ENCODE measurements at regions not wholly inside any gene's neighbourhood (a gene's known extent, or its start where the extent isn't known, plus 50 kb on each side); places are given as distances from the start of the nearest gene placed in this dataset.

DNA sequence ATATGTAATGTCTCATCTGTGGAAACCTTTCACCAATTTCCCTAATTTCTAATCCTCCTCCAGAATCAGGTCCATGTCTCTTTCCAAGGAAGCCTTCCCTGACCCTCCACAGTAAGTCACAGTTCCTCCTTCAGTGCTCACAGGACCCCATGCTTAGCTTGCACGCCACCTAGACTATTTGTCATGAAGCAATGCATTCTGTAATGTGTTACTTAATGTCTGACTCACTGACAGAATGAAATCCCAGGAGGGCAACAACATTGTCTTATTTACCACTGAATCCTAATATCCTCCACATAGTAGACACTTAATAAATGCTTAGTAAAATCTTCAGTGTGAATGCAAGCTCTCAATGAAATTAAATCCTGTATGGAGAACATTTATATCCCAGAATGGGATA lies 245.9 kb upstream of the PLD5 start:
- Histone ChIP-seq H3K9me3 (ENCODE audit: control insufficient read depth, low read length) (no peaks in the 10 kb centered on the region), H3K27ac (ENCODE audit: low read length) (no peak overlapping the region), H3K4me3 (ENCODE audit: low read length) (no peak overlapping the region), H3K27me3 (ENCODE audit: control insufficient read depth, insufficient read depth) (no peaks in the 10 kb centered on the region), H3K4me1 (ENCODE audit: control insufficient read depth, insufficient read depth, low read length) (no peaks in the 10 kb centered on the region)
- ATAC-seq, result no peak
- intact Hi-C loops (cut with DNase I), result no loop called here
- DNase-seq, result no peak
- WGBS, result 66% methylated on average over 1 of the region's 1 CpG

DNA sequence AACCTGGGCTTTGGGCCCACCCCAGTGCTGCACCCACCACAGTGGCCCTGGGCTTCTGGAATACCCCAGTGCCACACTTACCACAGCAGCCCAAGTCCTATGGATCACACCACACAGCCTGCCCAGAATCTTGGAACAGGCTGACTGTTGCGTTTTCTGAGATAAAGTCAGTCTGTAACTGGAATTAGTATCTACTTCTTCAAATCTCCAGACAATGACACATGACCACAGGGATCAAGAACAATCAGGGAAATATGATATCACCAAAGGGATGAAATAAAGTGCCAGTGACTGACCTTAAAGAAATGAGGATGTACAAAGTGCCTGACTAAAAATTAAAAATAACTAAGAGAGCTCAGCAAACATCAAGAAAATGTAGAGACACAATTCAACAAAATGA lies 239.7 kb upstream of the PLD5 start:
- ATAC-seq (no peak), DNase-seq (no peak)
- intact Hi-C loops (cut with DNase I), result no loop called here
- no peaks in the 10 kb centered on the region for H3K9me3 ChIP-seq (ENCODE audit: control insufficient read depth, low read length)
- H3K27me3 ChIP-seq (ENCODE audit: control insufficient read depth, insufficient read depth), result no peaks in the 10 kb centered on the region
- no peaks in the 10 kb centered on the region for H3K4me1 ChIP-seq (ENCODE audit: control insufficient read depth, insufficient read depth, low read length)
- no peak overlapping the region for H3K4me3 ChIP-seq (ENCODE audit: low read length)
- 68% methylated on average over 1 of the region's 1 CpG for WGBS
- H3K27ac ChIP-seq (ENCODE audit: low read length), result no peak overlapping the region

DNA sequence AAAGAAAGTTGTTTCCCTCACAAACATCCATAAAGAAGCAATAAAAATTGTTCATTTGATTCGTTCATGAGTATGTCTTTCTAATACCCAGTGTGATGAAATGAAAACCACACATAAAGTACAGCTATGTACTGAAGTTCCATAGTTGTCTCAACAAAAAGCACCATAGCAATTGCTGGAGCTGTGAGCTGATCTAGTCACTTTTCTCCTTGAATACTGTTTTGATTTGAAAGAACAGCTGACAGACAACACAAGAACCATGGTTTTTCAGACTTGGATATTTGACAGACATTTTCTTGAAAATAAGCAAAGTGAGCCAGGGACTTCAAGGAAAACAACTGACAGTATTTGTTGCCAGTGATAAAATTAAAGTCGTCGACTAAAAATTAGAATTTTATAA lies 237.1 kb upstream of the PLD5 start:
- Histone ChIP-seq H3K4me1 (ENCODE audit: control insufficient read depth, insufficient read depth, low read length) (no peaks in the 10 kb centered on the region), H3K9me3 (ENCODE audit: control insufficient read depth, low read length) (no peaks in the 10 kb centered on the region), H3K27ac (ENCODE audit: low read length) (no peak overlapping the region), H3K27me3 (ENCODE audit: control insufficient read depth, insufficient read depth) (no peaks in the 10 kb centered on the region), H3K4me3 (ENCODE audit: low read length) (no peak overlapping the region)
- ATAC-seq (no peak), DNase-seq (no peak)
- 70% methylated on average over 3 of the region's 3 CpGs for WGBS
- intact Hi-C loops (cut with DNase I), result no loop called here

DNA sequence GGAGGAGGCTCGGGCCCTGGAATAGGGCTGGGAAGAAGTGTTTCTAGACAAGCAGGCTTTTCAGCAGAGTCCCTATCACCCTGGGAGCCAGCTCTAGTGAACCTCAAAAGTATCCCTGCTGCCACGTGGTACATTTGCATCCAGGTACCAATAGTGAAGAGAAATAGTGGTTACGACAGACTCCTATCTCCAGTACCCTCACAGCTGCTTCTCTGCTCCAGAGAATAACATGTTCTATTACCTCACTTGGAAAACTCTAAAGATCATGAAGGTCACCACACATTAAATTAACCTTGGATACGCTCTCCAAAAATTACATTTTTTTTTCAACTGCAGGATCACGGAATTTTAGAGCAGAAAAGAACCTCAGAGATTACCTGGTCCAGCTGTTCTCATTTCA lies 230.4 kb upstream of the PLD5 start:
- intact Hi-C loops (cut with DNase I), result no loop called here
- no peaks in the 10 kb centered on the region for H3K9me3 ChIP-seq (ENCODE audit: control insufficient read depth, low read length)
- no peak overlapping the region for H3K4me3 ChIP-seq (ENCODE audit: low read length)
- ATAC-seq (no peak), DNase-seq (no peak)
- H3K27ac ChIP-seq (ENCODE audit: low read length), result no peak overlapping the region
- H3K27me3 ChIP-seq (ENCODE audit: control insufficient read depth, insufficient read depth), result no peaks in the 10 kb centered on the region
- 59% methylated on average over 5 of the region's 5 CpGs for WGBS
- H3K4me1 ChIP-seq (ENCODE audit: control insufficient read depth, insufficient read depth, low read length), result no peaks in the 10 kb centered on the region

- ATAC-seq (no peak), DNase-seq (no peak)
- Histone ChIP-seq H3K4me1 (ENCODE audit: control insufficient read depth, insufficient read depth, low read length) (no peaks in the 10 kb centered on the region), H3K27me3 (ENCODE audit: control insufficient read depth, insufficient read depth) (no peaks in the 10 kb centered on the region), H3K9me3 (ENCODE audit: control insufficient read depth, low read length) (no peaks in the 10 kb centered on the region), H3K4me3 (ENCODE audit: low read length) (no peak overlapping the region), H3K27ac (ENCODE audit: low read length) (no peak overlapping the region)
- intact Hi-C loops (cut with DNase I), result no loop called here
- WGBS, result 63% methylated on average over 2 of the region's 2 CpGs
These were observed 229.6 kb upstream of the PLD5 start for GRCh38 chr1:242754125-242754524.

GRCh38 chr1:242747233-242747632 lies 222.7 kb upstream of the PLD5 start:
- no peaks in the 10 kb centered on the region for H3K4me1 ChIP-seq (ENCODE audit: control insufficient read depth, insufficient read depth, low read length)
- H3K9me3 ChIP-seq (ENCODE audit: control insufficient read depth, low read length), result no peaks in the 10 kb centered on the region
- ATAC-seq (no peak), DNase-seq (no peak)
- no peaks in the 10 kb centered on the region for H3K27me3 ChIP-seq (ENCODE audit: control insufficient read depth, insufficient read depth)
- 82% methylated on average over 5 of the region's 5 CpGs for WGBS
- H3K27ac ChIP-seq (ENCODE audit: low read length), result no peak overlapping the region
- no peak overlapping the region for H3K4me3 ChIP-seq (ENCODE audit: low read length)
- intact Hi-C loops (cut with DNase I), result no loop called here

GRCh38 chr1:242745079-242745478 lies 220.6 kb upstream of the PLD5 start:
- H3K9me3 ChIP-seq (ENCODE audit: control insufficient read depth, low read length), result peaks cover 2% of the 10 kb centered on the region
- no peak for DNase-seq
- no peak for ATAC-seq
- no peaks in the 10 kb centered on the region for H3K4me1 ChIP-seq (ENCODE audit: control insufficient read depth, insufficient read depth, low read length)
- 12% methylated on average over 1 of the region's 1 CpG for WGBS
- intact Hi-C loops (cut with DNase I), result no loop called here
- no peak overlapping the region for H3K4me3 ChIP-seq (ENCODE audit: low read length)
- H3K27ac ChIP-seq (ENCODE audit: low read length), result no peak overlapping the region
- no peaks in the 10 kb centered on the region for H3K27me3 ChIP-seq (ENCODE audit: control insufficient read depth, insufficient read depth)

GRCh38 chr1:242743983-242744780 lies 219.7 kb upstream of the PLD5 start:
- H3K27ac ChIP-seq (ENCODE audit: low read length), result no peak overlapping the region
- H3K4me3 ChIP-seq (ENCODE audit: low read length), result no peak overlapping the region
- H3K9me3 ChIP-seq (ENCODE audit: control insufficient read depth, low read length), result peaks cover 2% of the 10 kb centered on the region
- H3K27me3 ChIP-seq (ENCODE audit: control insufficient read depth, insufficient read depth), result no peaks in the 10 kb centered on the region
- H3K4me1 ChIP-seq (ENCODE audit: control insufficient read depth, insufficient read depth, low read length), result no peaks in the 10 kb centered on the region
- intact Hi-C loops (cut with DNase I), result no loop called here
- WGBS, result 77% methylated on average over 6 of the region's 6 CpGs
- DNase-seq (no peak), ATAC-seq (no peak)

DNA sequence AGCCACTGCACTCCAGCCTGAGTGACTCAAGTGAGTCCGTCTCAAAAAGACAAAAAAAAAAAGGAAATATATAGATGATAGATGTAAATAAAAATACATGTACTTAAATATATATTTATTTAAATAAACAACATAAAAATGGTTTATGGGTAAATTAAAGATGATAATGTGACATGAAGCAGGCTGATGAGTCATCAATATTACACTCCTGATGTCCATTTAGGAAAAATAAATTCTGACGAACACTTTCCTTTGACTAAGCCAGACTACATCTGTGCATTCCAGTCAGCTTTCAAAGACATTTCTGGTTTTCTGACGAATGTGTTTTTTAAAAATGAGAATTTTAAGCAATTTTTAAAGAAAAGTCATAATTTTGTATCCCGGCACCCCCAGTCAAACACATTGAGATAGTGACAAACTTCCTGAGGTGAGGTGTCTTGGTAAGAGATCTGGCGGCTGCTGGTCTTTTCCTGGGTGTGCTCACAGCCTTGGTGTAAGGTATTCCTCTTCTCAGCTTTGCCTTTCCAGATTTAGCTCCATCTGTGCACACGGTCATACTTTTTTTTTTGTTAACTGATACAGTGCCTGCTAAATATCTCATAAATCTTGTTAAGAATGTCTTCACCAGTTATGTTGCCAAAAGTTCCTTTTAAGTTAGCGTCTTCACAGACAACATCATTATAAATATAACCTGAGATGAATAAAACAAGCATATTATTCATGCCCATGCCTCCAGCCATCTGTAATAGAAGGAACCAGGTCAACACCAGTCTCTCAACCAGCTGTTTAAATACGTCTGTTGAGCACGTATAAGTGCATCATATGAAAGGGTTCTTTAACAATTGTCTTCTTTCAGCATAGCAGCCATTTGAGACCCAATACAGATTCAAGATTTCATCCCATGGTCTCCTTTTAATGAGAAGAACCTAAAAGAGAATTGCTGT lies 214.5 kb upstream of the PLD5 start:
- H3K27ac ChIP-seq (ENCODE audit: low read length), result no peak overlapping the region
- H3K27me3 ChIP-seq (ENCODE audit: control insufficient read depth, insufficient read depth), result no peaks in the 10 kb centered on the region
- ATAC-seq, result no peak
- no peak for DNase-seq
- no peaks in the 10 kb centered on the region for H3K4me1 ChIP-seq (ENCODE audit: control insufficient read depth, insufficient read depth, low read length)
- peaks cover 2% of the 10 kb centered on the region for H3K9me3 ChIP-seq (ENCODE audit: control insufficient read depth, low read length)
- H3K4me3 ChIP-seq (ENCODE audit: low read length), result no peak overlapping the region
- intact Hi-C loops (cut with DNase I), result no loop called here
- 70% methylated on average over 9 of the region's 9 CpGs for WGBS

DNA sequence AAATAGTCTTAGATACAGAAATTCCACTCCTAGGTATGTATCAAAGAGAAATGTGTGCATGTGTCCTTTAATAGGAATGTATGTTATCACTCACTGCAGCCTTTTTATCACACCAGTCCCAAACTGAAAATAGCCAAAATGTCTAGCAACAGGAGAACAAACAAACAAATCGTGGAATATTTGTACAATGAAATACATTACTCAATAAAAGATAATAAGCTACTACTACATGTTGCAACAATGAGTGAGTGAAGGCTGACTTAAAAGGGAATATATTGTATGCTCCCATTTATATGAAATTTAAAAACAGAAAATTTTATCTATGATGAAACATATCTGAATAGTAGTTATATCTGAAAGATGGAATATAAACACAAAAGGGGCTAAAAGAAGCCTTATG lies 212.1 kb upstream of the PLD5 start:
- ATAC-seq, result no peak
- intact Hi-C loops (cut with DNase I), result no loop called here
- no peak for DNase-seq
- Histone ChIP-seq H3K4me1 (ENCODE audit: control insufficient read depth, insufficient read depth, low read length) (no peaks in the 10 kb centered on the region), H3K27ac (ENCODE audit: low read length) (no peak overlapping the region), H3K4me3 (ENCODE audit: low read length) (no peak overlapping the region), H3K27me3 (ENCODE audit: control insufficient read depth, insufficient read depth) (no peaks in the 10 kb centered on the region), H3K9me3 (ENCODE audit: control insufficient read depth, low read length) (peaks cover 2% of the 10 kb centered on the region)
- 27% methylated on average over 1 of the region's 1 CpG for WGBS

DNA sequence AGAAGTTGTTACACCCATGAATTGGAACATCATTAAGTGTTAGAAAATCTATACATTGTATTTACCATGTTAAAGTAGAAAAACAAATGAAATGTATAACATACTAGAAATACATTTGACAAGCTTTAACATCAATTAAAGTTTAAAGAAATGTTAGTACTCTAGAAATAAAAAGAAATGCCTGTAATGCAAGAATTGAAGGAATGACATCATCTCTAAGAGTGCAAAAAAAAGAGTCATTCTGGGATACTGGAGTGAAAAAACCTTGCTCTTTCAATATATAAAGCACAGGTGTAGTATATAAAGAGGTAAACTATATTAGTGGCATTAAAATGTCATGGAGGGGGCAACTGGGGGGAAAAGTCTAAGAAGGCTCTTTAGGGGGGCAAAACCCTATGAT lies 210.8 kb upstream of the PLD5 start:
- intact Hi-C loops (cut with DNase I), result no loop called here
- H3K27me3 ChIP-seq (ENCODE audit: control insufficient read depth, insufficient read depth), result no peaks in the 10 kb centered on the region
- H3K27ac ChIP-seq (ENCODE audit: low read length), result no peak overlapping the region
- DNase-seq (no peak), ATAC-seq (no peak)
- H3K4me3 ChIP-seq (ENCODE audit: low read length), result no peak overlapping the region
- H3K4me1 ChIP-seq (ENCODE audit: control insufficient read depth, insufficient read depth, low read length), result no peaks in the 10 kb centered on the region
- no peaks in the 10 kb centered on the region for H3K9me3 ChIP-seq (ENCODE audit: control insufficient read depth, low read length)

Measured in right cardiac atrium (tissue), 5 donors.